Left lung (tissue), 4 donors: ENCODE measurements at regions not wholly inside any gene's neighbourhood (a gene's known extent, or its start where the extent isn't known, plus 50 kb on each side); places are given as distances from the start of the nearest gene placed in this dataset.

ENCODE experiments used
- ATAC-seq: fragments of 200-7000 bp; cut with Tn5 transposase; one replicate; pipeline ENCODE4 v1.9.1; 2020; ENCODE audit warnings: moderate library complexity
- DNase-seq, 4 donors: peaks; one replicate each; pipeline ENCODE4 v3.0.0-alpha.2; 2013 to 2020
- H3K27ac ChIP-seq, 2 donors: fragments of 200-600 bp; sonication (generic) in 1 of 2; one replicate each; pipeline versions ENCODE4 v1.5.0 to v1.8.0; 2020 to 2021
- H3K27me3 ChIP-seq, 2 donors: fragments of 200-600 bp; sonication (generic) in 1 of 2; one replicate each; pipeline versions ENCODE4 v1.5.0 to v1.8.0; 2020 to 2021
- H3K36me3 ChIP-seq, 2 donors: fragments of 200-600 bp; sonication (generic) in 1 of 2; one replicate each; pipeline versions ENCODE4 v1.5.0 to v1.8.0; 2020 to 2021
- H3K4me1 ChIP-seq, 2 donors: fragments of 200-600 bp; one replicate each; pipeline ENCODE4 v1.8.0; 2021
- H3K4me3 ChIP-seq, 2 donors: fragments of 200-600 bp; sonication (generic) in 1 of 2; one replicate each; pipeline versions ENCODE4 v1.5.0 to v1.8.0; 2020 to 2021; ENCODE audit warnings: mild to moderate bottlenecking in 1 of 2
- H3K9me3 ChIP-seq, 2 donors: fragments of 200-600 bp; sonication (generic) in 1 of 2; one replicate each; pipeline versions ENCODE4 v1.5.0 to v1.8.0; 2020 to 2021
- CTCF ChIP-seq, 2 donors: fragments of 200-600 bp; sonication (generic) in 1 of 2; IDR thresholded peaks; one replicate each; pipeline versions ENCODE4 v1.5.0 to v1.8.0; 2021; ENCODE audit warnings: antibody characterized with exemption in 2 of 2
- intact Hi-C, 2 donors: fragments of 100-400 bp; cut with DNase I; formaldehyde crosslinking; loops; one replicate each; pipeline versions ENCODE4 v1.11.2 to v1.14.2; 2022
- donor health status: DM: no; HTN: yes; CAD: no.
- donor health status: DM: no; HTN: no; CAD: no.

GRCh38 chr22:26986884-26987283, 329.5 kb downstream of the MIAT start:
- Histone ChIP-seq H3K9me3 (no peaks in the 10 kb centered on the region), H3K4me1 (no peaks in the 10 kb centered on the region), H3K36me3 (no peaks in the 10 kb centered on the region), H3K27me3 (no peaks in the 10 kb centered on the region), H3K4me3 (no peak overlapping the region), H3K27ac (peak overlapping the region in 1 of 2 donors; percentile 28)
- no peak for TF ChIP-seq CTCF (IDR thresholded peaks at IDR 0.05)
- DNase-seq (no peak), ATAC-seq (no peak)
- intact Hi-C loops: no loop called here

- DNase-seq (no peak), ATAC-seq (no peak)
- Histone ChIP-seq H3K27me3 (no peaks in the 10 kb centered on the region), H3K4me1 (no peaks in the 10 kb centered on the region), H3K36me3 (no peaks in the 10 kb centered on the region), H3K9me3 (no peaks in the 10 kb centered on the region), H3K27ac (no peak overlapping the region), H3K4me3 (no peak overlapping the region)
- TF ChIP-seq CTCF (IDR thresholded peaks at IDR 0.05): no peak
- intact Hi-C loops: no loop called here
These were observed 333.3 kb downstream of the MIAT start for GRCh38 chr22:26990503-26991189.

- intact Hi-C loops: no loop called here
- Histone ChIP-seq H3K4me3 (no peak overlapping the region), H3K4me1 (no peaks in the 10 kb centered on the region), H3K36me3 (no peaks in the 10 kb centered on the region), H3K27me3 (no peaks in the 10 kb centered on the region), H3K27ac (no peak overlapping the region), H3K9me3 (no peaks in the 10 kb centered on the region)
- no peak for DNase-seq
- TF ChIP-seq CTCF (IDR thresholded peaks at IDR 0.05): no peak
- ATAC-seq: no peak
These were observed 335.2 kb downstream of the MIAT start for GRCh38 chr22:26992556-26992955.

GRCh38 chr22:26993886-26994285, 336.5 kb downstream of the MIAT start:
- no peak for DNase-seq
- TF ChIP-seq CTCF (IDR thresholded peaks at IDR 0.05): no peak
- no peak overlapping the region for H3K4me3 ChIP-seq
- intact Hi-C loops: no loop called here
- no peaks in the 10 kb centered on the region for H3K27me3 ChIP-seq
- H3K4me1 ChIP-seq: no peaks in the 10 kb centered on the region
- no peaks in the 10 kb centered on the region for H3K36me3 ChIP-seq
- ATAC-seq: no peak
- H3K27ac ChIP-seq: no peak overlapping the region
- no peaks in the 10 kb centered on the region for H3K9me3 ChIP-seq

GRCh38 chr22:26994801-26995200, 337.4 kb downstream of the MIAT start:
- TF ChIP-seq CTCF (IDR thresholded peaks at IDR 0.05): no peak
- ATAC-seq: no peak

More at GRCh38 chr22:26994801-26995200, 337.4 kb downstream of the MIAT start:
- no peaks in the 10 kb centered on the region for H3K4me1 ChIP-seq
- H3K4me3 ChIP-seq: no peak overlapping the region
- no peak for DNase-seq
- no peaks in the 10 kb centered on the region for H3K27me3 ChIP-seq
- intact Hi-C loops: no loop called here
- H3K36me3 ChIP-seq: no peaks in the 10 kb centered on the region
- no peaks in the 10 kb centered on the region for H3K9me3 ChIP-seq
- no peak overlapping the region for H3K27ac ChIP-seq
